ENCODE measurements at regions not wholly inside any gene's neighbourhood (a gene's known extent, or its start where the extent isn't known, plus 50 kb on each side); places are given as distances from the start of the nearest gene placed in this dataset.
"Not testable (repeated sequence)": the region's sequence is repeated elsewhere in the genome, so short reads cannot be mapped to it uniquely, and the experiment has no call there.

- no peak for TF ChIP-seq CTCF (IDR thresholded peaks at IDR 0.05; ENCODE audit: control extremely low read depth, extremely low read depth, low read depth, missing control alignments)
- ChIA-PET CTCF (no interaction called here), POLR2A (no interaction called here)
- no peak for DNase-seq (ENCODE audit: extremely low spot score)
Measured at GRCh38 chr2:133986881-133987795, 266.7 kb upstream of the MGAT5 start.

- CTCF ChIA-PET, result no interaction called here
- POLR2A ChIA-PET, result no interaction called here
- TF ChIP-seq CTCF (IDR thresholded peaks at IDR 0.05; ENCODE audit: control extremely low read depth, extremely low read depth, low read depth, missing control alignments), result no peak
- no peak for DNase-seq (ENCODE audit: extremely low spot score)
Measured at GRCh38 chr2:133988316-133988891, 265.5 kb upstream of the MGAT5 start.

GRCh38 chr2:133991606-133992168, 262.2 kb upstream of the MGAT5 start:
- POLR2A ChIA-PET, result no interaction called here
- DNase-seq (ENCODE audit: extremely low spot score), result no peak
- TF ChIP-seq CTCF (IDR thresholded peaks at IDR 0.05; ENCODE audit: control extremely low read depth, extremely low read depth, low read depth, missing control alignments), result no peak
- CTCF ChIA-PET, result interaction anchor here (0.9 to 1.5 kb wide), 2 partner anchors 9 to 147 kb away, joined by 3 read pairs; no protein-coding TSS in a partner anchor

GRCh38 chr2:133992454-133992853, 261.4 kb upstream of the MGAT5 start:
- ChIA-PET CTCF (interaction anchor here (0.9 to 1.5 kb wide), 3 partner anchors 8 to 148 kb away, joined by 3 read pairs; no protein-coding TSS in a partner anchor), POLR2A (no interaction called here)
- no peak for TF ChIP-seq CTCF (IDR thresholded peaks at IDR 0.05; ENCODE audit: control extremely low read depth, extremely low read depth, low read depth, missing control alignments)
- no peak for DNase-seq (ENCODE audit: extremely low spot score)

- ChIA-PET CTCF (interaction anchor here (1.2 kb wide), 1 partner anchor 9 kb away, joined by 3 read pairs; no protein-coding TSS in a partner anchor), POLR2A (no interaction called here)
- DNase-seq (ENCODE audit: extremely low spot score), result no peak
- TF ChIP-seq CTCF (IDR thresholded peaks at IDR 0.05; ENCODE audit: control extremely low read depth, extremely low read depth, low read depth, missing control alignments), result no peak
Measured at GRCh38 chr2:133993160-133993559, 260.7 kb upstream of the MGAT5 start.

GRCh38 chr2:133998726-133999125, 255.1 kb upstream of the MGAT5 start:
- POLR2A ChIA-PET, result not testable (repeated sequence)
- CTCF ChIA-PET, result interaction anchor here (1.1 kb wide), 1 partner anchor 45 kb away, joined by 3 read pairs; no protein-coding TSS in a partner anchor

More at GRCh38 chr2:133998726-133999125, 255.1 kb upstream of the MGAT5 start:
- not testable (repeated sequence) for DNase-seq (ENCODE audit: extremely low spot score)

Data from GM10248 (cell line).